Natural killer cell treated with Interleukin-12 subunit alpha and Interleukin-12 subunit beta and Interleukin-15 and Interleukin-18, amount 100 ng/mL, for 72 hours (primary cell): ENCODE measurements at regions not wholly inside any gene's neighbourhood (a gene's known extent, or its start where the extent isn't known, plus 50 kb on each side); places are given as distances from the start of the nearest gene placed in this dataset.

ENCODE experiments used
- ATAC-seq, 2 donors: fragments of 150-1000 bp; cut with Tn5 transposase in 1 of 2; sonication (Bioruptor Pico), chemical (Tn5 transposase) in 1 of 2; 2 replicates each; pipeline ENCODE4 v1.10.0; 2021
- DNase-seq: peaks from one replicate; pipeline ENCODE4 v3.0.0; 2022; ENCODE audit warnings: low spot score
- H3K27ac Mint-ChIP-seq, 2 donors: 1 replicate in 1 of 2; 2 replicates in 1 of 2; pipeline ENCODE4 v1.8.0; 2022; ENCODE audit warnings: mixed read lengths in 2 of 2, mild to moderate bottlenecking in 1 of 2, moderate library complexity in 1 of 2
- H3K27me3 Mint-ChIP-seq, 2 donors: 1 replicate in 1 of 2; 2 replicates in 1 of 2; pipeline ENCODE4 v1.8.0; 2022; ENCODE audit warnings: mixed read lengths in 2 of 2
- H3K36me3 Mint-ChIP-seq: one replicate; pipeline ENCODE4 v1.8.0; 2022; ENCODE audit warnings: mixed read lengths
- H3K4me1 Mint-ChIP-seq, 2 donors: 1 replicate in 1 of 2; 2 replicates in 1 of 2; pipeline ENCODE4 v1.8.0; 2022; ENCODE audit warnings: low read depth in 2 of 2, mixed read lengths in 2 of 2, mild to moderate bottlenecking in 1 of 2
- H3K4me3 Mint-ChIP-seq: one replicate; pipeline ENCODE4 v1.8.0; 2022; ENCODE audit warnings: mixed read lengths
- H3K9me3 Mint-ChIP-seq: 2 replicates; pipeline ENCODE4 v1.8.0; 2022; ENCODE audit warnings: mixed read lengths

- H3K9me3 Mint-ChIP-seq: peaks cover 18% of the 10 kb centered on the region
- no peak for ATAC-seq
- no peaks in the 10 kb centered on the region for H3K36me3 Mint-ChIP-seq
- no peaks in the 10 kb centered on the region for H3K4me1 Mint-ChIP-seq
- H3K4me3 Mint-ChIP-seq: no peak overlapping the region
- DNase-seq: no peak
- H3K27ac Mint-ChIP-seq: no peak overlapping the region
- no peaks in the 10 kb centered on the region for H3K27me3 Mint-ChIP-seq
These were observed 61.3 kb upstream of the VCX2 start for GRCh38 chrX:8232406-8232805.

- Mint-ChIP-seq H3K27me3 (no peaks in the 10 kb centered on the region), H3K4me1 (no peaks in the 10 kb centered on the region), H3K36me3 (no peaks in the 10 kb centered on the region), H3K9me3 (peaks cover 18% of the 10 kb centered on the region), H3K4me3 (no peak overlapping the region), H3K27ac (no peak overlapping the region)
- DNase-seq (no peak), ATAC-seq (no peak)
These were observed 62.0 kb upstream of the VCX2 start for GRCh38 chrX:8233091-8233490.

DNA sequence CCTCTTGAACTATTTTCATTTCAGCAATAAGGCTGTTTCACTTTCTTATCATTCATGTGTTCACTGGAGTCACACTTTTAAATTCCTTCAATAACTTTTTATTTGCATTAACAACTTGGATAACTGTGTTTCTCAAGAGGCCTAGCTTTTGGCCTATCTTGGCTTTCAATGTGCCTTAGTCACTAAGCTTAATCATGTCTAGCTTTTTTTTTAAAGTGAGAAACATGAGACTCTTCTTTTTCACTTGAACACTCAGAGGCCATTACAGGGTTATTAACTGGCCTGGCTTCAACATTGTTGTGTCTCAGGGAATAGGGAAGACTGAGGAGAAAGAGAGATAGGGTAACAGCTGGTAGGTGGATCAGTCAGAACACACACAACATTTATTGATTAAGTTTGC, 64.0 kb upstream of the VCX2 start:
- no peaks in the 10 kb centered on the region for H3K27me3 Mint-ChIP-seq
- no peak for DNase-seq
- ATAC-seq: no peak
- no peaks in the 10 kb centered on the region for H3K4me1 Mint-ChIP-seq
- H3K9me3 Mint-ChIP-seq: peaks cover 18% of the 10 kb centered on the region
- H3K27ac Mint-ChIP-seq: no peak overlapping the region
- no peak overlapping the region for H3K4me3 Mint-ChIP-seq
- H3K36me3 Mint-ChIP-seq: no peaks in the 10 kb centered on the region

GRCh38 chrX:8237718-8238117, 66.7 kb upstream of the VCX2 start:
- no peak overlapping the region for H3K27ac Mint-ChIP-seq
- ATAC-seq (no peak), DNase-seq (no peak)
- H3K9me3 Mint-ChIP-seq: peaks cover 17% of the 10 kb centered on the region
- H3K4me3 Mint-ChIP-seq: no peak overlapping the region
- no peaks in the 10 kb centered on the region for H3K27me3 Mint-ChIP-seq
- H3K36me3 Mint-ChIP-seq: no peaks in the 10 kb centered on the region
- no peaks in the 10 kb centered on the region for H3K4me1 Mint-ChIP-seq

GRCh38 chrX:8242431-8243020, 71.5 kb upstream of the VCX2 start:
- H3K4me1 Mint-ChIP-seq: no peaks in the 10 kb centered on the region
- no peaks in the 10 kb centered on the region for H3K36me3 Mint-ChIP-seq
- no peak for ATAC-seq
- H3K9me3 Mint-ChIP-seq: peaks cover 8% of the 10 kb centered on the region
- no peak for DNase-seq
- H3K27me3 Mint-ChIP-seq: no peaks in the 10 kb centered on the region
- H3K4me3 Mint-ChIP-seq: no peak overlapping the region
- H3K27ac Mint-ChIP-seq: no peak overlapping the region

GRCh38 chrX:8244301-8244700, 73.2 kb upstream of the VCX2 start:
- Mint-ChIP-seq H3K4me3 (no peak overlapping the region), H3K4me1 (no peaks in the 10 kb centered on the region), H3K36me3 (peaks cover 5% of the 10 kb centered on the region), H3K27me3 (no peaks in the 10 kb centered on the region), H3K9me3 (peaks cover 12% of the 10 kb centered on the region), H3K27ac (no peak overlapping the region)
- ATAC-seq (no peak), DNase-seq (no peak)

GRCh38 chrX:8245411-8245810, 74.3 kb upstream of the VCX2 start:
- Mint-ChIP-seq H3K27me3 (no peaks in the 10 kb centered on the region), H3K9me3 (peaks cover 12% of the 10 kb centered on the region), H3K4me3 (no peak overlapping the region), H3K4me1 (no peaks in the 10 kb centered on the region), H3K27ac (no peak overlapping the region), H3K36me3 (peaks cover 5% of the 10 kb centered on the region)
- DNase-seq: no peak
- ATAC-seq: no peak

DNA sequence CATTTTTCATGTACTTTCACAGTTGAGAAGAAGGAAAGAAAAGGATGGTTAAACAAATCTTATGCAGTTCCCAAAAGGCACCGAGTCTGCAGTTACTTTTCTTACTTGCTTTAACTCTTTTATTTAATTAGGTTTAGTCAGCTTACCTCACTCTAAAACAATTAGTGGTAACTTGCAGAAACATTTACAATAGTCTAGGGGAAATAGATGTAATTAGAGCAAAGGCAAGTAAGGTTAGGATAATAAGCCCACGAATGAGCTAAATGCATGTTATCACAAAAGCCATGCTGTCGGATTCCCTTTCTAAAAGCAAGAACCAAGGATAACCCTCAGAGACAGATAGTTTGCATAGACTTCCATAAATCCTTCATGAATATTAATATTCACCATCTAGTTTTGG, 82.0 kb upstream of the VCX2 start:
- H3K36me3 Mint-ChIP-seq: peaks cover 9% of the 10 kb centered on the region
- no peak overlapping the region for H3K27ac Mint-ChIP-seq
- DNase-seq (no peak), ATAC-seq (no peak)
- H3K4me1 Mint-ChIP-seq: no peaks in the 10 kb centered on the region
- H3K27me3 Mint-ChIP-seq: no peaks in the 10 kb centered on the region
- H3K4me3 Mint-ChIP-seq: no peak overlapping the region
- peaks cover 26% of the 10 kb centered on the region for H3K9me3 Mint-ChIP-seq

DNA sequence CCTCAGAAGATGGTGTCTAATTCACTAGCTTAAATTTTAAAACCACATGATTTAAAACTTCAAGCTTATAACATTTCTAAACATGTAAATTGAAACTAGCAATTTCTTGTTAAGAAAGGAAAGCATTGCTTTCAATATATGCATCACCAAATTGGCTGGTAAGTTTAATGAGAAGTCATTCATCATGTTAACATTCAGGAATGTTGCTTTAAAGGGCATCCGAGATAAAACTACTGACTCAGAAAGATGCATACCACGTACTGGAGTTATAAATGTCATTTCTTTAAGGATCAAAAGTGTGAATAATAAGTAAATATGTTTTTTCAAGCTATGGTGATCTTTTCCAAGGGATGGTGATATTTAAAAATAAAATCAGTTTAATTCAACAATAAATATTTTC, 83.3 kb upstream of the VCX2 start:
- H3K27ac Mint-ChIP-seq: no peak overlapping the region
- ATAC-seq (no peak), DNase-seq (no peak)
- H3K4me1 Mint-ChIP-seq: no peaks in the 10 kb centered on the region
- H3K9me3 Mint-ChIP-seq: peaks cover 23% of the 10 kb centered on the region
- no peaks in the 10 kb centered on the region for H3K27me3 Mint-ChIP-seq
- peaks cover 6% of the 10 kb centered on the region for H3K36me3 Mint-ChIP-seq
- H3K4me3 Mint-ChIP-seq: no peak overlapping the region

DNA sequence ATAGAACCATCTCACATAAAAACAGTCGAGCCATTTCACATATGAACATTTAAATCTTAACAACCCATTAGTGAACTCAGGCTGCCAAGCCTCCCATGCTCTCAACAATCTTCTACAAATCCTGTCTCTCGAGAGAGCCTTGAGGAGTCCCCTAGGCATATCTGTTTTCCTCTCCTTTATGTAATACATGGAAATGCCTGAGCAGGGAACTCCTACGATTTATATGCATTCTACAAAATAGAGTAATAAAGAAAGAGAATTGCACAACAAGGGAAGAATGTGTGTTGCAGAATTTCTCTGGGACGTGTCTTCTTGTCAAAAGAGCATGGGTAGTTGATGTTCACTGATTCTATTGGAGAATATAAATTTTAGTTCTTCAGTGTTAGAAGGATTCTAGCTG, 101.8 kb upstream of the VCX2 start:
- H3K4me3 Mint-ChIP-seq: no peak overlapping the region
- no peaks in the 10 kb centered on the region for H3K27me3 Mint-ChIP-seq
- no peak overlapping the region for H3K27ac Mint-ChIP-seq
- peaks cover 4% of the 10 kb centered on the region for H3K36me3 Mint-ChIP-seq
- ATAC-seq (no peak), DNase-seq (no peak)
- H3K9me3 Mint-ChIP-seq: peaks cover 24% of the 10 kb centered on the region
- no peaks in the 10 kb centered on the region for H3K4me1 Mint-ChIP-seq

- Mint-ChIP-seq H3K4me1 (no peaks in the 10 kb centered on the region), H3K36me3 (peaks cover 4% of the 10 kb centered on the region), H3K27me3 (no peaks in the 10 kb centered on the region), H3K27ac (no peak overlapping the region), H3K4me3 (no peak overlapping the region), H3K9me3 (peaks cover 18% of the 10 kb centered on the region)
- no peak for DNase-seq
- no peak for ATAC-seq
These were observed 102.4 kb upstream of the VCX2 start for GRCh38 chrX:8273451-8273895.

DNA sequence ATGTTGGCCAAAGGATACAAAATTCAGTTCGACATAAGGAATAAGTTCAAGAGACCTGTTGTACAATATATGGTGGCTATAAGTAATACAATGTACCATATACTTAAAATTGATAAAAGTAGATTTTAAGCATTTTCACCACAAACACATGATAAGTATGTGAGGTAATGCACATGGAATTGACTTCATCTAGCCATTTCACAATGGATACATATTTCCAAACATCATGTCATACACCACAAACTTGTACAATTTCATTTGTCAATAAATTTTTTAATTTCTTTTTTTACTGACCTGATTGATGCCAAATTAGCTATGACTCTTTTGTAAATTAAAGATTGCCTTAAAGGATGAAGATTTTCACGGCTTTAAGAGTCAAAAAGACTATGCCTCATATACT, 103.1 kb upstream of the VCX2 start:
- Mint-ChIP-seq H3K27me3 (no peaks in the 10 kb centered on the region), H3K4me3 (no peak overlapping the region), H3K36me3 (peaks cover 4% of the 10 kb centered on the region), H3K27ac (no peak overlapping the region), H3K4me1 (no peaks in the 10 kb centered on the region), H3K9me3 (peaks cover 18% of the 10 kb centered on the region)
- DNase-seq (no peak), ATAC-seq (no peak)

DNA sequence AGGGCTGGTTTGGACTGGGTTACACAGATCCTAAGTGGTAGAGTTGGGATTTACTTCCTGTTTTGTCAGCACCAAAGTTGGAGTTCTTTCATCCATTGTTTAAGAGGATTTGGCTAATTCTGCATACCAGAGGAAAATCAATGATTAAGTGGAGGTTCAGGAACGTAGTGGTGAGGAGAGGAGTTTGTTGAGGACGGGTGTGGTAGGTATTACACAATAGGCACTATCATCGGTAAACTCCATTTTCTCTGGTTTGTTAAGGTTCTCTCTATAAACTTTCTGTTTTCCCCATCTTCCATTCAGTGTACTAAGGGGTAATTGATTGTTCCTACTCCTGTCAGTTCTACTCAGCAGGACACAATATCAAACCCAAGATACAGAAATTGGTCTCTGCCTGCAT, 107.5 kb upstream of the VCX2 start:
- Mint-ChIP-seq H3K4me3 (no peak overlapping the region), H3K27me3 (no peaks in the 10 kb centered on the region), H3K4me1 (no peaks in the 10 kb centered on the region), H3K36me3 (peaks cover 4% of the 10 kb centered on the region), H3K27ac (no peak overlapping the region), H3K9me3 (peaks cover 8% of the 10 kb centered on the region)
- DNase-seq: no peak
- no peak for ATAC-seq

DNA sequence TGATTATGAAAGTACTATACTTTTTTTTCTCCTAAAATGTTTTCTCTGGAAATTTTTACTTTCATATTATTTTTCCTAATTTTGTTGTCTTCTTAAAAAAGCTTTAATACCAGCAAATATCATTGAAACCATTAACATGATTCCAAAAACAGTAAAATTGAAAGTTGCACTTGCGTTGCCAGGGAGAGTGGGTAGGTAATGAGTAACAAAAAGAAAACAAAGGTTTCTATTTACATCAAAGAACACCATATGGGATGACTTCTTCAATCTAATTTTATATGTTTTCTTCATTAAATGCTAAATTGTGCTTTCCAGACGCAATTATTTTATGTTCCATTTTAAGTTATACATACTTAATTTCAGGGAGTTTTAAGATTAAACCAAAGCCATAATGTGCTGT, 108.3 kb upstream of the VCX2 start:
- H3K27me3 Mint-ChIP-seq: no peaks in the 10 kb centered on the region
- H3K36me3 Mint-ChIP-seq: peaks cover 4% of the 10 kb centered on the region
- no peaks in the 10 kb centered on the region for H3K4me1 Mint-ChIP-seq
- DNase-seq (no peak), ATAC-seq (no peak)
- H3K9me3 Mint-ChIP-seq: peaks cover 14% of the 10 kb centered on the region
- no peak overlapping the region for H3K27ac Mint-ChIP-seq
- no peak overlapping the region for H3K4me3 Mint-ChIP-seq

- Mint-ChIP-seq H3K27ac (no peak overlapping the region), H3K9me3 (peaks cover 14% of the 10 kb centered on the region), H3K4me3 (no peak overlapping the region), H3K4me1 (no peaks in the 10 kb centered on the region), H3K36me3 (no peaks in the 10 kb centered on the region), H3K27me3 (no peaks in the 10 kb centered on the region)
- DNase-seq (no peak), ATAC-seq (no peak)
These were observed 113.1 kb upstream of the VCX2 start for GRCh38 chrX:8284131-8284530.
